Fibroblast of skin of right biceps (primary cell): ENCODE measurements at regions not wholly inside any gene's neighbourhood (a gene's known extent, or its start where the extent isn't known, plus 50 kb on each side); places are given as distances from the start of the nearest gene placed in this dataset.
A peak's percentile ranks its signal among the peaks of the same experiment; 100 is the strongest.
"Not testable (repeated sequence)": the region's sequence is repeated elsewhere in the genome, so short reads cannot be mapped to it uniquely, and the experiment has no call there.

ENCODE experiments used
- DNase-seq: peaks from one replicate; pipeline ENCODE4 v3.0.0-alpha.2; 2013

- no peak for DNase-seq
These were observed 113.8 kb upstream of the LRPAP1 start for GRCh38 chr4:3645711-3646679.

- DNase-seq: peak; percentile 42
These were observed 112.8 kb upstream of the LRPAP1 start for GRCh38 chr4:3644849-3645627.

GRCh38 chr4:3643518-3644433 lies 111.6 kb upstream of the LRPAP1 start:
- no peak for DNase-seq

GRCh38 chr4:3642806-3643517 lies 110.7 kb upstream of the LRPAP1 start:
- no peak for DNase-seq

- no peak for DNase-seq
These were observed 109.9 kb upstream of the LRPAP1 start for GRCh38 chr4:3642056-3642630.

- DNase-seq: no peak
These were observed 109.3 kb upstream of the LRPAP1 start for GRCh38 chr4:3641501-3641900.

GRCh38 chr4:3640587-3640962 lies 108.4 kb upstream of the LRPAP1 start:
- DNase-seq: peak; percentile 20

- DNase-seq: no peak
These were observed 107.7 kb upstream of the LRPAP1 start for GRCh38 chr4:3639613-3640586.

- DNase-seq: no peak
These were observed 106.0 kb upstream of the LRPAP1 start for GRCh38 chr4:3638080-3638795.

- no peak for DNase-seq
These were observed 105.2 kb upstream of the LRPAP1 start for GRCh38 chr4:3637326-3638016.

GRCh38 chr4:3636646-3637320 lies 104.6 kb upstream of the LRPAP1 start:
- DNase-seq: no peak

- DNase-seq: not testable (repeated sequence)
These were observed 103.8 kb upstream of the LRPAP1 start for GRCh38 chr4:3636020-3636419.

GRCh38 chr4:3634894-3635820 lies 102.9 kb upstream of the LRPAP1 start:
- DNase-seq: no peak

GRCh38 chr4:3634281-3634857 lies 102.1 kb upstream of the LRPAP1 start:
- DNase-seq: no peak

GRCh38 chr4:3633277-3633676 lies 101.1 kb upstream of the LRPAP1 start:
- not testable (repeated sequence) for DNase-seq

GRCh38 chr4:3632794-3633193 lies 100.6 kb upstream of the LRPAP1 start:
- DNase-seq: not testable (repeated sequence)
